ENCODE measurements at regions not wholly inside any gene's neighbourhood (a gene's known extent, or its start where the extent isn't known, plus 50 kb on each side); places are given as distances from the start of the nearest gene placed in this dataset.

DNA sequence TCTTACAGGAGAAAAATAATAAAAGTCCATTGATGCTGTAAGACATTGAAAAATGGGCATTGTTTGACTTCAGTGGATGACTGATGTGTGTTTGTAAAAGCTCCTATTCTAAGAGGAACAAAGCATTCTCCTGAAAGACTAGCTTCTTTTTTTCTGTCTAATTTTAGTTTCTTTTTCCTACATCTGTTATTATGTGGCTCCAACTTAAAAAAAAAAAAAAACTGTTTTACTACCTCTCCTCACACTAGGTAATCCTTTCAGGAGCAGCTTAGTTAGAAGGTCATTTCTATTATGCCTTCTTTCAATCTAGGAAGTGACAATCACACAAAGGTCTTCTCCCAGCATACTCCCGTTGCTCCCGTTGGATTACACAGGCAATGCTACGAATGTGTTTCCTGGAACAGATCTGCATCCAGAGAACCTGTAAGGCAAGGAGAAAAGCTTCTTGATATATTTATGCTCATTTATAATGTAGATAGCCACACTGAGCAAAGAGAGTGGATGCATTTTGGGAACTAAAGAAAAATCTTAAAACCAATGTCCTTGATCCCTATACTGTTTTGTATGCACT, 595.1 kb upstream of the CCDC179 start:
- no peaks in the 10 kb centered on the region for H3K36me3 ChIP-seq (ENCODE audit: control insufficient read depth, insufficient read depth, low read length)
- no peaks in the 10 kb centered on the region for H4K20me1 ChIP-seq (ENCODE audit: control insufficient read depth, extremely low read depth, insufficient read depth, low read length)
- H3K9me3 ChIP-seq (ENCODE audit: control insufficient read depth, insufficient read depth, low read depth, low read length), result no peaks in the 10 kb centered on the region
- H2AFZ ChIP-seq (ENCODE audit: low read length), result no peak overlapping the region
- no peak overlapping the region for H3K4me3 ChIP-seq (replicated peaks in 1 of 4; ENCODE audit: control extremely low read depth in 1 of 4, insufficient read depth in 1 of 4, low read depth in 3 of 4, low read length in 4 of 4)
- no peak for TF ChIP-seq EZH2 (IDR thresholded peaks at IDR 0.05; ENCODE audit: low read length, missing control alignments)
- H3K4me2 ChIP-seq (ENCODE audit: extremely low read depth, insufficient read depth, low read length), result no peak overlapping the region
- H3K4me1 ChIP-seq (ENCODE audit: control insufficient read depth, extremely low read depth, insufficient read depth, low read length), result no peaks in the 10 kb centered on the region
- H3K27me3 ChIP-seq (ENCODE audit: control insufficient read depth, insufficient read depth, low read length), result no peaks in the 10 kb centered on the region
- no peak overlapping the region for H3K27ac ChIP-seq (ENCODE audit: insufficient read depth, low read length)
- DNase-seq (ENCODE audit: low read depth in 2 of 2), result no peak
- no peaks in the 10 kb centered on the region for H3K79me2 ChIP-seq (ENCODE audit: control insufficient read depth, insufficient read depth, low read length)
- no peak overlapping the region for H3K9ac ChIP-seq (ENCODE audit: insufficient read depth, low read length)

DNA sequence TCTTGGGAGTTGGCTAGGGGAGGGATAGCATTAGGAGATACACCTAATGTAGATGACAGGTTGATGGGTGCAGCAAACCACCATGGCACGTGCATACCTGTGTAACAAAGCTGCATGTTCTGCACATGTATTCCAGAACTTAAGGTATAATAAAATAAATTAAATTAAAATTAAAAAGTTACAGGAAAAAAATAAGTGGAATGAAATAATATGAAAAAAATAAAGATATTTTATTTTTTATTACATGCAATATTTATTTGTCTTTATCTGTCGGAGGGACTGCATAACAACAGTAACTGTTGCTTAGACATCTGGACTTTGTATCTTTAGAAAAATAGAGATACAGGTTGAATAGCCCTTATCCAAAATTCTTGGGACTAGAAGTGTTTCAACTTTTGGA, 597.4 kb upstream of the CCDC179 start:
- Histone ChIP-seq H3K79me2 (ENCODE audit: control insufficient read depth, insufficient read depth, low read length) (no peaks in the 10 kb centered on the region), H3K27ac (ENCODE audit: insufficient read depth, low read length) (no peak overlapping the region), H4K20me1 (ENCODE audit: control insufficient read depth, extremely low read depth, insufficient read depth, low read length) (no peaks in the 10 kb centered on the region), H3K4me3 (replicated peaks in 1 of 4; ENCODE audit: control extremely low read depth in 1 of 4, insufficient read depth in 1 of 4, low read depth in 3 of 4, low read length in 4 of 4) (no peak overlapping the region), H2AFZ (ENCODE audit: low read length) (no peak overlapping the region), H3K27me3 (ENCODE audit: control insufficient read depth, insufficient read depth, low read length) (no peaks in the 10 kb centered on the region), H3K9me3 (ENCODE audit: control insufficient read depth, insufficient read depth, low read depth, low read length) (no peaks in the 10 kb centered on the region), H3K4me2 (ENCODE audit: extremely low read depth, insufficient read depth, low read length) (no peak overlapping the region), H3K36me3 (ENCODE audit: control insufficient read depth, insufficient read depth, low read length) (no peaks in the 10 kb centered on the region), H3K4me1 (ENCODE audit: control insufficient read depth, extremely low read depth, insufficient read depth, low read length) (no peaks in the 10 kb centered on the region), H3K9ac (ENCODE audit: insufficient read depth, low read length) (no peak overlapping the region)
- DNase-seq (ENCODE audit: low read depth in 2 of 2), result no peak
- TF ChIP-seq, protein P1, sequence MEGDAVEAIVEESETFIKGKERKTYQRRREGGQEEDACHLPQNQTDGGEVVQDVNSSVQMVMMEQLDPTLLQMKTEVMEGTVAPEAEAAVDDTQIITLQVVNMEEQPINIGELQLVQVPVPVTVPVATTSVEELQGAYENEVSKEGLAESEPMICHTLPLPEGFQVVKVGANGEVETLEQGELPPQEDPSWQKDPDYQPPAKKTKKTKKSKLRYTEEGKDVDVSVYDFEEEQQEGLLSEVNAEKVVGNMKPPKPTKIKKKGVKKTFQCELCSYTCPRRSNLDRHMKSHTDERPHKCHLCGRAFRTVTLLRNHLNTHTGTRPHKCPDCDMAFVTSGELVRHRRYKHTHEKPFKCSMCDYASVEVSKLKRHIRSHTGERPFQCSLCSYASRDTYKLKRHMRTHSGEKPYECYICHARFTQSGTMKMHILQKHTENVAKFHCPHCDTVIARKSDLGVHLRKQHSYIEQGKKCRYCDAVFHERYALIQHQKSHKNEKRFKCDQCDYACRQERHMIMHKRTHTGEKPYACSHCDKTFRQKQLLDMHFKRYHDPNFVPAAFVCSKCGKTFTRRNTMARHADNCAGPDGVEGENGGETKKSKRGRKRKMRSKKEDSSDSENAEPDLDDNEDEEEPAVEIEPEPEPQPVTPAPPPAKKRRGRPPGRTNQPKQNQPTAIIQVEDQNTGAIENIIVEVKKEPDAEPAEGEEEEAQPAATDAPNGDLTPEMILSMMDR (conservative IDR thresholded peaks at IDR 0.05 in 1 of 2, IDR thresholded peaks at IDR 0.05 in 1 of 2; ENCODE audit: low read depth in 1 of 2, low read length in 2 of 2), result no peak
- no peak for TF ChIP-seq EZH2 (IDR thresholded peaks at IDR 0.05; ENCODE audit: low read length, missing control alignments)

DNA sequence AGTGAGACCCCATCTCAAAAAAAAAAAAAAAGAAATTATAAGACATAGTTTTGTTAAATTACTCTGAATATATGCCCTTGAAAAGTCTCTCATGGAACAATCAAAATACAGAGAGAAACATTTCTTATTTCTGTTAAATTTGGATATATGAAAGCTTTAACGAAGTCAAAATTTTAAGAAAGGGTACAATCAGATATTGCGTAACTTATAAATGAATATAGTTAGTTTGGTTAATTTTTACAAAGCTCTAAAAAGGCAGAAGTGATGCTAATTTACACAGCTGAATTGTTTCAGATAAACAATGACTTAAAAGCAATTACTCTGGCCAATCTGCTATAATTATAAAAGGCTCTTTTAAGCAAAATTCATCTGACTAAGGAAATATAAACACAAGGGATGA, 611.6 kb upstream of the CCDC179 start:
- Histone ChIP-seq H2AFZ (ENCODE audit: low read length) (no peak overlapping the region), H4K20me1 (ENCODE audit: control insufficient read depth, extremely low read depth, insufficient read depth, low read length) (no peaks in the 10 kb centered on the region), H3K79me2 (ENCODE audit: control insufficient read depth, insufficient read depth, low read length) (no peaks in the 10 kb centered on the region), H3K4me2 (ENCODE audit: extremely low read depth, insufficient read depth, low read length) (no peak overlapping the region), H3K27me3 (ENCODE audit: control insufficient read depth, insufficient read depth, low read length) (no peaks in the 10 kb centered on the region), H3K9me3 (ENCODE audit: control insufficient read depth, insufficient read depth, low read depth, low read length) (no peaks in the 10 kb centered on the region), H3K4me1 (ENCODE audit: control insufficient read depth, extremely low read depth, insufficient read depth, low read length) (no peaks in the 10 kb centered on the region), H3K36me3 (ENCODE audit: control insufficient read depth, insufficient read depth, low read length) (no peaks in the 10 kb centered on the region), H3K27ac (ENCODE audit: insufficient read depth, low read length) (no peak overlapping the region), H3K4me3 (replicated peaks in 1 of 4; ENCODE audit: control extremely low read depth in 1 of 4, insufficient read depth in 1 of 4, low read depth in 3 of 4, low read length in 4 of 4) (no peak overlapping the region), H3K9ac (ENCODE audit: insufficient read depth, low read length) (no peak overlapping the region)
- no peak for TF ChIP-seq EZH2 (IDR thresholded peaks at IDR 0.05; ENCODE audit: low read length, missing control alignments)
- TF ChIP-seq, protein P1 (conservative IDR thresholded peaks at IDR 0.05 in 1 of 2, IDR thresholded peaks at IDR 0.05 in 1 of 2; ENCODE audit: low read depth in 1 of 2, low read length in 2 of 2), result no peak
- no peak for DNase-seq (ENCODE audit: low read depth in 2 of 2)
